ENCODE measurements at regions not wholly inside any gene's neighbourhood (a gene's known extent, or its start where the extent isn't known, plus 50 kb on each side); places are given as distances from the start of the nearest gene placed in this dataset.
"Not testable (repeated sequence)": the region's sequence is repeated elsewhere in the genome, so short reads cannot be mapped to it uniquely, and the experiment has no call there.

DNA sequence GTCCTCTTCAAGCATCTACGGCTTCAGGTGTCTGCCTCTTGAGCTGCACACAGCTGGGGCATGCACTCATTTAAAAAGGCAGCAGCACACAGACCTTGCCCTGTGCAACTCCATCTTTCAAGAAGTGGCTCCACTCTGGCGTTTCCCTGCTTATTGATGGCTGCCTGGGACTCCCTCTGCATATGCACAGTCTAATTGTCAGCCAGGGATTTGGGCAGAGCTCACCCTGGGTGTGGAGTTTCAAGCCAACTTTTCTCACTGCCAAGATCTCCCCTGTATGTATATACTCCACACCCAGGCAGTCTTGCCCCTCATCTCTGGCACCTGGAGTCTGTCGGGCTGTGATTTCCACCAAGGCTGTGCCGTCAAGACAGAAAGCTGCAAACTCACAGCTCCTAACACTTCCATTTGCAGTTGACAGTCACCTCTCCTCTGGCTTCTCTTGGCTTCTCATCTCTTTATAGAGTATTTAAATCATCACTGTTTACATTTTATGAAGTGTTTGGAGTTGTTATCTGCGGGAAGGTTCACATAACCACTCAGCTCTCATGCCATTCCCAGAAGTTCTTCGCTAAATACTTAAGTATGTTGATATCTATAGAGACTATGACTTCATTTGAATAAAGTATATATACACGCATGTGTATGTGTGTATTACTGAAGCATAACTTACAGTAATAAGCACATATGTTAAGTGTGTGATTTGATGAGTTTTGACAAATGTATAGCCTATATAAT lies 130.5 kb upstream of the ZNF469 start:
- DNase-seq: peak; percentile 30

GRCh38 chr16:88258141-88258540 lies 124.6 kb upstream of the ZNF469 start:
- peak; percentile 32 for DNase-seq

- DNase-seq: peak; percentile 57
Observed at GRCh38 chr16:88258764-88259525, 123.8 kb upstream of the ZNF469 start.

GRCh38 chr16:88259538-88259937 lies 123.2 kb upstream of the ZNF469 start:
- peak; percentile 39 for DNase-seq

GRCh38 chr16:88260146-88260545 lies 122.6 kb upstream of the ZNF469 start:
- peak; percentile 37 for DNase-seq

- peak; percentile 35 for DNase-seq
Observed at GRCh38 chr16:88260881-88261665, 121.7 kb upstream of the ZNF469 start.

DNA sequence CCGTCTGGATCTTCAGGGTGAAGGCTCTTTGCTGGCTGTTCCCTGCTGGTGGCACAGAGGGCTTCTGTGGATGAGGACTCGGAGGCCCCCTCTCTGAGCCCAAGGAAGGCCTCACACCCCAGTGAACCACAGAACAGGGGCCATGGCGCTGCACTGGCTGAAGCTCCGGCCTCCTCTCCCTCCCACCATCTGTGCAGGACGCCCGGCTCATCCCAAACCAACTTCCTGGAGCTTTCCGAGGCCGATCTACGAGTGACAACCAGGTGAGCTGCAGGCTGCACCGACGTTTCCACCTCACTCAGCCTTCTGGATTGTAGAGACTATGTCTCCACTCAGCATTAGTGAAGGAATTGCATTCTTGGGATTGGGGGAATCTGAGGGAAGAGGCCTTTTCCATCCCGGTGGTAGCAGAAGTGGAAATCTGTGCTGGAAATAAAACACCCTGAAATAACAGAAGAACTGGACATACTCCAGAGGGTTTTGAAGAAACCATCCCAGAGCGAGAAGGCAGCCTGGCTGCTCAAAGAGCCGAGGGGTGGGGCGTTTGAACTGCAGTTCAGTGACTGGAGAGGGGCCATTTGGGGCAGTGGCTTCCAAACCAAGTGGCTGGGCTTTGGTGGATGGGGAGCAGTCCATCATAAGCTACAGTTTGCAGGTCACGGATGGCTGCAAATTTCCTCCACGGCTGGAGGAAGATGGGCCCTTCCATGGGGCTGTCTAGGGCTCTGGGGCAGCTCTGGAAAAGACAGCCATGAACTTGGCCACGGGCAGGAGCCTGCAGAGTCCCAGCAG lies 120.7 kb upstream of the ZNF469 start:
- peak; percentile 48 for DNase-seq

DNA sequence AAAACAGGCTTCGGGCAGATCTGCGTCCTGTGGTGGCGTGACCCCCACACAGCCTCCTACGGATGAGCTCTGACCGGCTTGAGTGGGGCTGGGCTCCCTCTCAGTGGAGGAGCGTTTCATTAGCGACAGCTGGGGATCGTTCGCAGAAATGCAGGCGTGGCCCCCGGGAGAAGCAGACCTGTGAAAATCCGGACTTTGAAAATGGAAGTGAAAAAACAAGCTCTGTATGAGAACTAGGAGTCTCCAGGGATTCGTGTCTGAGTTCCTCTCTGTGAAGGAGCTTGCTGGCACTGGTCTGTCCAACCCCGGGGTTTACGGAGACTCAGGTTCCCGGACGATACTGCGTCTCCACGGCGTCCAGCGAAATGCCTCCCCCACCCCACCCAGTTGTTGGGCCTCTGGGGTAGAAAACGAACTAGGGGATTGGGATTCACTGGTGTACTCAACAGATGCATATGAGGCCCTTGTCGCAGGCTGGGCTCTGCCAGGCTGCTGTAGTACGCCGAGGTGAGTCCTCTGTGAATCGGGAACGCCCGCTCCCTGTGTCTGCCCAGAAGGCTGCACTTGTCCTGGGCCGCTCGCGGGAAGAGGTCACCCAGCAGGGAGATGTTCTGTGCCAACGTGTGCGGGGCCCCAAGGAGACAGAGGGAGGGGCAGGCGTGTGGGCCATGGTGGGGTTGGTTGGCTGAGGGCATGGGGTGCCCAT lies 119.7 kb upstream of the ZNF469 start:
- peak; percentile 45 for DNase-seq

DNA sequence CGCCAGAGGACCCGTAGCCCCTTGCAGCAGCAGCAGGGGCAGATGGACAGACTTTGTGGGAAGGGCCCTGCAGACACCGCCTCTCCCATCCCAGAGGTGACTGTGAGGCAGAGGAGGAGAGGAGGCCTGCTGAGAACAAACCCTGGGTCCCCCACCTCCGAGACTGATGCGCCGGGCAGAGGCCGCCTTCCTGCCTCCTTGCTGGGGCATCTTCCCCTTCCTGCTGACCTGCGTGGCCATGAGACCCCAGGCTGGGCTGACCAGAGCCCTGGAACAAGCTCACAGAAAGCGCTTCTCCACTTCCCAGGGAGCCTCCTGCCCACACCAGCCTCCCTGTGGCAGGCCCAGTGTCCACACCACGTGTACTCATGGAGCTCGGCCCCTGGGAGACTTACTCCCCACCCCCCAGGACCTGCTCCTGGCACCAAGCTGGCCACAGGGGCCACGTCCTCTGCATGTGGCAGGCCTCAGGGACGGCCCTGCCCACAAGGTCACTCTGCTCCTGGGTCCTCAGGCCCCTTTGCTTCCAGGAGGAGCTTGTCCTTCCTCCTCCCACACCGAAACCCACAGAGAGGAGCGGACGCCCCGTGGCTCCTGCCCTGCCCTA lies 119.0 kb upstream of the ZNF469 start:
- DNase-seq: peak; percentile 45

DNA sequence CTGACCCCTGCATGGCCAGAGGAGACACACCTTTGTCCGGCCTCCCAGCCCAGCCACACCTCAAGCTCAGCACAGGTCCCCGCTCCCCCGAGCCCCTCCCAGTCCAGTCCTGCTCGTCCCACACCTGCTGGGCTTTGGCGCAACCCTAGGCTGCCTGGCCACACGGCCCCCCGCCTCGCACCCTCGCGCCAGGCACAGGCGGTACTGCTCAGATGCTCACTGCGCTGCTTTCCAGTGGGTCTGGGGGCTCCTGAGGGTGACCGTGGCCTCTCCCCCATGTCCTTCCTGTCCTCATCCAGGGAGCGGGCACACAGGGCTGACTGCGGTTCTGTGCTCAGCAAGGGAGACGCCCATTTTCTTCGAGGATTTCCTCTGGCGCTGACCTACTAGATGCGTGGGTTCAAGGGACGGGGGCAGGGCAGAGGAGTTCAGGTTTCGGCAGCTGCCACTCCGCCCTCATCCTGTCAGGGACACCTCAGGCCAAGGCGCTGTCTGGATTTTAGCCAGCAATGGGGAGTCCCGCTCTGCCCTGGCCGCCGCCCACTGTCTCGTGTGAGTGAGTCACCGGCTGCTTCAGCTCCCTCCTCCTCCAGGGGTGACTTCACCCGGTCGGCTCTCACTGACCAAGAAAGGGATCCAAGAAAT lies 118.0 kb upstream of the ZNF469 start:
- peak; percentile 86 for DNase-seq

DNA sequence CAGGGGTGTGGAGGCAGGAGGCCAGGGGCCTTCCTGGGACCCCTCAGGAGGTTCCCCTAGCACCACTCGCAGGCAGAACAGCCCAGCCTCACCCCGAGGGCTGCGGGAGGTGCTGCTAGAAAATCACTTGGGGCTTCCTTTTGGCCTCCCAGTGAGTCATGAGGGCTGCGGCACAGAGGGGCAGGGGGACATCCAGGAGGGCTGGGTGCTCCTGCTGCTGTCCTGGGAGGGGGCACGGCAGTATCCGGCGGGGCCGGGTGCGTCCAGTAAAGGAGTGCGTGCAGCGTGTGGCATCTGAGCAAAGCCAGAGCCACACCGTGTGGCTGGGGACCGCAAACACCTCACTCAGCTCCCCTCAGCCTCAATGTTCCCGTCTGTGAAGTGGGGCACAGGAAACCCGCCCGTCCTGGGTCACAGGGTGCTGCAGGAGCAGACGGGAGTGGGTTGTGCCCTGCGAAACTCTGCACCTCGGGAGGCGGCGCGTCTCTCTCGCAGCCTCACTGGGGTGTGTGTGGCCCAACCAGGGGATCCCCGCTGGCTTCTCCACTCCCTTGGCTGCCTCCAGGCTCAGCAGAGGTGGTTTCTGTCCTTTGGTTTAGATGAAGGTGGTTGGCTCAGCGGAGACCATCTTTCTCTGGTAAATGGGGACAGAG lies 117.3 kb upstream of the ZNF469 start:
- DNase-seq: not testable (repeated sequence)

GRCh38 chr16:88266036-88266435 lies 116.7 kb upstream of the ZNF469 start:
- DNase-seq: not testable (repeated sequence)

DNA sequence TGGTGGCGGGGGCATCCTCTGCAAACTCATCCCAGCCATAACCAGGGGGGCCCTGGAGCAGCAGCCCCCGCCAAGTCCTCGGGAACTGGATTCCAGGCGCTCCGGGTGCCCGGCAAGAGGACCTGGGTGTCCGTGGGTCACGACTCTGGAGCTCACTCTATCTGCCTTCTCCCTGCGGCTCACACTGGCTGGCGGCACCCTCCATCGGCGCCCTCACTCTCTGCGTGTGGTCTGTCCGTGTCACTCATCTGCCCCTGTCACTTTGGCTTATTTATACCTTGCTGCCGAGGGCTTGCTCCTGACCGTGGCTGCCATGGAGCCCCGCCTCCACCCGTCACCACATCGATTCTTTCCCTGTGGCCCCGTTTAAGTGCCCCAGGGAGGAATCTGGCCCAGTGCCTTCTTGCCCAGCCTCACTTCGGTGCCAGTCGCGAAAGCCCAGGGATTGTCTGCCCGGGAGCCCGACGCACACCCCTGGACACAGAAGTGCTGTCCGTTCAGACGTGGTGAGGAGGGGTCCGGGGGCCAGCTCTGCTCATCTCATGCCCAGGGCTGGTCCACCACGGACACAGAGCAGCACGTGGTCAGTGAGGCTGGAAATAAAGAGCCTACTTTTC lies 115.7 kb upstream of the ZNF469 start:
- DNase-seq: not testable (repeated sequence)

GRCh38 chr16:88268186-88268970 lies 114.4 kb upstream of the ZNF469 start:
- DNase-seq: not testable (repeated sequence)

GRCh38 chr16:88270171-88270790 lies 112.5 kb upstream of the ZNF469 start:
- not testable (repeated sequence) for DNase-seq

GRCh38 chr16:88271296-88271695 lies 111.5 kb upstream of the ZNF469 start:
- DNase-seq: not testable (repeated sequence)

DNA sequence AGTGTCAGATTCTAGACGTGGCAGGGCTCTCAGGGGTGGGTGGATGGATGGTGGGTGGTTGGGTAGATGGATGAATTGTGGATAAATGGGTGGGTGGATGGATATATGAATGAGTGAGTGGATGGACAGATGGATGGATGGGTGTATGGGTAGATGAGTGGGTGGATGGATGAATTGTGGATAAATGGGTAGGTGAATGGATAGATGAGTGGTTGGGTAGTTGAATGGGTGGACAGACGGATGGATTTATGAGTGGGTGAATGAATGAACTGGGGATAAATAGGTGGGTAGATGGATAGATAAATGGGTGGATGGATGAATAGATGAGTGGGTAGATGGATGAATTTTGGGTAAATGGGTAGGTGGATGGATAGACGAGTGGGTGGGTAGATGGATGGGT lies 111.0 kb upstream of the ZNF469 start:
- DNase-seq: not testable (repeated sequence)

DNA sequence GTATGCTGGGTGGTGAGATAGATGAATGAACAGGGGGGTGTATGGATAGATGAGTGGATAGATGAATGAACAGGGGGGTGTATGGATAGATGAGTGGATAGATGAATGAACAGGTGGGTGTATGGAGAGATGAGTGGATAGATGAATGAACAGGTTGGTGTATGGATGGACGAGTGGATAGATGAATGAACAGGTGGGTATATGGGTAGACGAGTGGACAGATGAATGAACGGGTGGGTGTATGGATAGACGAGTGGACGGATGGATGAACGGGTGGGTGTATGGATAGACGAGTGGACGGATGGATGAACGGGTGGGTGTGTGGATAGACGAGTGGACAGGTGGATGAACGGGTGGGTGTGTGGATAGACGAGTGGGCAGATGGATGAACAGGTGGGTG lies 110.3 kb upstream of the ZNF469 start:
- DNase-seq: not testable (repeated sequence)
